ENCODE measurements at regions not wholly inside any gene's neighbourhood (a gene's known extent, or its start where the extent isn't known, plus 50 kb on each side); places are given as distances from the start of the nearest gene placed in this dataset.

DNA sequence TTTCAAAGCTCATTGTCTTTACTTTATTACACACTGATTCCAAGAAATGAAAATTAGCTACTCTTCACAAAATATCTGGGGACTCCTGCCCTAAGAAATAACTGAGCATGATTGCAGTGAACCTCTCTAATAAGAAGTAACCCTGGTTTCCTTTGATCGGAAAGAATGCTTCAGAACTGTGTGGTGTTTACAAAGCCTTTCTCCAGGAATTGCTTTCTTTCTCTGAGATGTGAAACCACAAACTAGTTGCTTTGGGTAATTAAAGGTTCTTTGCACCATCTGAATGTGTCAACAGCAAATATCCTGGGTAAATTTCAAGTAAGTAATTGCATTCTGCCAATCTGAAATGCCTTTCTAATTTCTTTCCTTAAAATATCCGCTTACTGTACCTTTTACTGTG is 292.9 kb upstream of the SLIT2 start:
- Histone ChIP-seq H3K9me3 (ENCODE audit: control insufficient read depth, low read length) (no peaks in the 10 kb centered on the region), H2BK15ac (ENCODE audit: low read depth, poor library complexity, severe bottlenecking) (no peak overlapping the region), H2AK5ac (ENCODE audit: low read length, severe bottlenecking) (no peak overlapping the region), H3K27ac (ENCODE audit: low read length, poor library complexity, severe bottlenecking) (no peak overlapping the region), H3K23ac (ENCODE audit: low read length in 2 of 2) (no peak overlapping the region), H3K4me3 (ENCODE audit: insufficient read depth in 1 of 2, low read depth in 1 of 2, low read length in 2 of 2) (no peak overlapping the region), H3K79me1 (replicated peaks; ENCODE audit: low read length, poor library complexity, severe bottlenecking) (no peaks in the 10 kb centered on the region), H3K4me1 (ENCODE audit: control insufficient read depth, insufficient read depth, low read depth, low read length) (no peaks in the 10 kb centered on the region), H3K4ac (ENCODE audit: low read depth in 1 of 2, low read length in 2 of 2) (no peak overlapping the region), H4K8ac (ENCODE audit: low read length) (no peak overlapping the region), H3K36me3 (ENCODE audit: control insufficient read depth in 1 of 2, insufficient read depth in 2 of 2, low read depth in 1 of 2, low read length in 2 of 2) (no peaks in the 10 kb centered on the region), H3K14ac (ENCODE audit: low read length in 2 of 2) (no peak overlapping the region), H2AFZ (ENCODE audit: low read depth, low read length) (no peak overlapping the region), H2BK5ac (ENCODE audit: low read depth, low read length, poor library complexity, severe bottlenecking) (no peak overlapping the region), H3K18ac (ENCODE audit: low read depth in 1 of 2, low read length in 2 of 2) (no peak overlapping the region), H2BK120ac (ENCODE audit: low read depth, low read length) (no peak overlapping the region), H2BK12ac (ENCODE audit: low read length in 2 of 2) (no peak overlapping the region), H3K4me2 (ENCODE audit: low read length, poor library complexity, severe bottlenecking) (no peak overlapping the region), H3K9ac (ENCODE audit: low read length) (no peak overlapping the region), H4K91ac (ENCODE audit: low read length) (no peak overlapping the region), H3K27me3 (ENCODE audit: control insufficient read depth in 1 of 2, insufficient read depth in 1 of 2, low read length in 2 of 2) (no peaks in the 10 kb centered on the region)
- DNase-seq: no peak
- WGBS: 80% methylated on average over 1 of the region's 2 CpGs

- Histone ChIP-seq H3K36me3 (ENCODE audit: control insufficient read depth in 1 of 2, insufficient read depth in 2 of 2, low read depth in 1 of 2, low read length in 2 of 2) (no peaks in the 10 kb centered on the region), H3K4me1 (ENCODE audit: control insufficient read depth, insufficient read depth, low read depth, low read length) (peaks cover 7% of the 10 kb centered on the region), H4K8ac (ENCODE audit: low read length) (no peak overlapping the region), H3K4ac (ENCODE audit: low read depth in 1 of 2, low read length in 2 of 2) (no peak overlapping the region), H2BK12ac (ENCODE audit: low read length in 2 of 2) (no peak overlapping the region), H3K14ac (ENCODE audit: low read length in 2 of 2) (no peak overlapping the region), H3K27me3 (ENCODE audit: control insufficient read depth in 1 of 2, insufficient read depth in 1 of 2, low read length in 2 of 2) (no peaks in the 10 kb centered on the region), H3K4me2 (ENCODE audit: low read length, poor library complexity, severe bottlenecking) (no peak overlapping the region), H2AK5ac (ENCODE audit: low read length, severe bottlenecking) (no peak overlapping the region), H2BK5ac (ENCODE audit: low read depth, low read length, poor library complexity, severe bottlenecking) (no peak overlapping the region), H3K9me3 (ENCODE audit: control insufficient read depth, low read length) (peaks cover 5% of the 10 kb centered on the region), H3K23ac (ENCODE audit: low read length in 2 of 2) (no peak overlapping the region), H3K18ac (ENCODE audit: low read depth in 1 of 2, low read length in 2 of 2) (no peak overlapping the region), H2BK120ac (ENCODE audit: low read depth, low read length) (no peak overlapping the region), H4K91ac (ENCODE audit: low read length) (no peak overlapping the region), H3K9ac (ENCODE audit: low read length) (no peak overlapping the region), H3K27ac (ENCODE audit: low read length, poor library complexity, severe bottlenecking) (no peak overlapping the region), H2BK15ac (ENCODE audit: low read depth, poor library complexity, severe bottlenecking) (no peak overlapping the region), H2AFZ (ENCODE audit: low read depth, low read length) (no peak overlapping the region), H3K79me1 (replicated peaks; ENCODE audit: low read length, poor library complexity, severe bottlenecking) (no peaks in the 10 kb centered on the region), H3K4me3 (ENCODE audit: insufficient read depth in 1 of 2, low read depth in 1 of 2, low read length in 2 of 2) (no peak overlapping the region)
- WGBS: no CpG with 5 or more reads among the region's 1 CpG
- peak; percentile 17 for DNase-seq
These were observed 304.4 kb upstream of the SLIT2 start for GRCh38 chr4:19947349-19947748.

GRCh38 chr4:19945979-19946380 is 305.7 kb upstream of the SLIT2 start:
- Histone ChIP-seq H2BK15ac (ENCODE audit: low read depth, poor library complexity, severe bottlenecking) (no peak overlapping the region), H3K4ac (ENCODE audit: low read depth in 1 of 2, low read length in 2 of 2) (no peak overlapping the region), H2AFZ (ENCODE audit: low read depth, low read length) (no peak overlapping the region), H3K9ac (ENCODE audit: low read length) (no peak overlapping the region), H3K27me3 (ENCODE audit: control insufficient read depth in 1 of 2, insufficient read depth in 1 of 2, low read length in 2 of 2) (no peaks in the 10 kb centered on the region), H4K8ac (ENCODE audit: low read length) (no peak overlapping the region), H2BK12ac (ENCODE audit: low read length in 2 of 2) (no peak overlapping the region), H3K4me1 (ENCODE audit: control insufficient read depth, insufficient read depth, low read depth, low read length) (peaks cover 7% of the 10 kb centered on the region), H3K27ac (ENCODE audit: low read length, poor library complexity, severe bottlenecking) (peak overlapping the region; percentile 18), H2BK5ac (ENCODE audit: low read depth, low read length, poor library complexity, severe bottlenecking) (no peak overlapping the region), H3K14ac (ENCODE audit: low read length in 2 of 2) (no peak overlapping the region), H3K36me3 (ENCODE audit: control insufficient read depth in 1 of 2, insufficient read depth in 2 of 2, low read depth in 1 of 2, low read length in 2 of 2) (no peaks in the 10 kb centered on the region), H3K18ac (ENCODE audit: low read depth in 1 of 2, low read length in 2 of 2) (no peak overlapping the region), H3K4me2 (ENCODE audit: low read length, poor library complexity, severe bottlenecking) (no peak overlapping the region), H2AK5ac (ENCODE audit: low read length, severe bottlenecking) (no peak overlapping the region), H3K9me3 (ENCODE audit: control insufficient read depth, low read length) (no peaks in the 10 kb centered on the region), H2BK120ac (ENCODE audit: low read depth, low read length) (no peak overlapping the region), H3K23ac (ENCODE audit: low read length in 2 of 2) (no peak overlapping the region), H4K91ac (ENCODE audit: low read length) (no peak overlapping the region), H3K79me1 (replicated peaks; ENCODE audit: low read length, poor library complexity, severe bottlenecking) (no peaks in the 10 kb centered on the region), H3K4me3 (ENCODE audit: insufficient read depth in 1 of 2, low read depth in 1 of 2, low read length in 2 of 2) (peak overlapping the region in 1 of 2 experiments; percentile 12)
- peak; percentile 96 for DNase-seq
- 0% methylated on average over 2 of the region's 3 CpGs for WGBS

- DNase-seq: no peak
- Histone ChIP-seq H3K14ac (ENCODE audit: low read length in 2 of 2) (no peak overlapping the region), H2BK15ac (ENCODE audit: low read depth, poor library complexity, severe bottlenecking) (no peak overlapping the region), H3K27ac (ENCODE audit: low read length, poor library complexity, severe bottlenecking) (peak overlapping the region; percentile 18), H3K4ac (ENCODE audit: low read depth in 1 of 2, low read length in 2 of 2) (no peak overlapping the region), H2AFZ (ENCODE audit: low read depth, low read length) (no peak overlapping the region), H3K4me3 (ENCODE audit: insufficient read depth in 1 of 2, low read depth in 1 of 2, low read length in 2 of 2) (peak overlapping the region in 1 of 2 experiments; percentile 12), H2BK120ac (ENCODE audit: low read depth, low read length) (no peak overlapping the region), H3K18ac (ENCODE audit: low read depth in 1 of 2, low read length in 2 of 2) (peak overlapping the region in 1 of 2 experiments; percentile 2), H4K91ac (ENCODE audit: low read length) (no peak overlapping the region), H3K4me1 (ENCODE audit: control insufficient read depth, insufficient read depth, low read depth, low read length) (peaks cover 7% of the 10 kb centered on the region), H3K9me3 (ENCODE audit: control insufficient read depth, low read length) (no peaks in the 10 kb centered on the region), H3K27me3 (ENCODE audit: control insufficient read depth in 1 of 2, insufficient read depth in 1 of 2, low read length in 2 of 2) (no peaks in the 10 kb centered on the region), H3K9ac (ENCODE audit: low read length) (no peak overlapping the region), H3K4me2 (ENCODE audit: low read length, poor library complexity, severe bottlenecking) (no peak overlapping the region), H2BK5ac (ENCODE audit: low read depth, low read length, poor library complexity, severe bottlenecking) (no peak overlapping the region), H3K36me3 (ENCODE audit: control insufficient read depth in 1 of 2, insufficient read depth in 2 of 2, low read depth in 1 of 2, low read length in 2 of 2) (no peaks in the 10 kb centered on the region), H3K23ac (ENCODE audit: low read length in 2 of 2) (no peak overlapping the region), H2BK12ac (ENCODE audit: low read length in 2 of 2) (no peak overlapping the region), H4K8ac (ENCODE audit: low read length) (no peak overlapping the region), H2AK5ac (ENCODE audit: low read length, severe bottlenecking) (no peak overlapping the region), H3K79me1 (replicated peaks; ENCODE audit: low read length, poor library complexity, severe bottlenecking) (no peaks in the 10 kb centered on the region)
- 65% methylated on average over 2 of the region's 2 CpGs for WGBS
These were observed 306.2 kb upstream of the SLIT2 start for GRCh38 chr4:19945501-19945900.

Measured in mesenchymal stem cell (in vitro differentiated cells and primary cell).